WERI-Rb-1 (cell line): ENCODE measurements at regions not wholly inside any gene's neighbourhood (a gene's known extent, or its start where the extent isn't known, plus 50 kb on each side); places are given as distances from the start of the nearest gene placed in this dataset.

Experiments used
- DNase-seq: peaks from one replicate; pipeline ENCODE4 v3.0.0-alpha.2; 2020
- H3K27ac ChIP-seq: fragments of 250-450 bp; sonication (Bioruptor Pico); 2 replicates; pipeline ENCODE4 v1.5.1; 2020; ENCODE audit warnings: mild to moderate bottlenecking, moderate library complexity
- H3K27me3 ChIP-seq: fragments of 250-450 bp; sonication (Bioruptor Pico); 2 replicates; pipeline ENCODE4 v1.5.1; 2021; ENCODE audit warnings: mild to moderate bottlenecking, low read depth, moderate library complexity; ENCODE audit not compliant: insufficient read depth, severe bottlenecking
- H3K36me3 ChIP-seq: fragments of 250-450 bp; sonication (Bioruptor Pico); 2 replicates; pipeline ENCODE4 v1.5.1; 2020; ENCODE audit warnings: mild to moderate bottlenecking, moderate library complexity
- H3K4me3 ChIP-seq: 2 replicates; pipeline ENCODE4 v1.5.1; 2011; ENCODE audit warnings: low read depth, mild to moderate bottlenecking, control low read depth, low read length
- H3K9me3 ChIP-seq: fragments of 250-450 bp; sonication (Bioruptor Pico); 2 replicates; pipeline ENCODE4 v1.5.1; 2021; ENCODE audit warnings: mild to moderate bottlenecking, moderate library complexity; ENCODE audit not compliant: severe bottlenecking
- TF ChIP-seq, protein P1 (sequence below): IDR thresholded peaks from 2 replicates; pipeline ENCODE4 v1.5.1; 2011; ENCODE audit warnings: low read depth, mild to moderate bottlenecking, control low read depth, inconsistent platforms, low read length

DNA sequence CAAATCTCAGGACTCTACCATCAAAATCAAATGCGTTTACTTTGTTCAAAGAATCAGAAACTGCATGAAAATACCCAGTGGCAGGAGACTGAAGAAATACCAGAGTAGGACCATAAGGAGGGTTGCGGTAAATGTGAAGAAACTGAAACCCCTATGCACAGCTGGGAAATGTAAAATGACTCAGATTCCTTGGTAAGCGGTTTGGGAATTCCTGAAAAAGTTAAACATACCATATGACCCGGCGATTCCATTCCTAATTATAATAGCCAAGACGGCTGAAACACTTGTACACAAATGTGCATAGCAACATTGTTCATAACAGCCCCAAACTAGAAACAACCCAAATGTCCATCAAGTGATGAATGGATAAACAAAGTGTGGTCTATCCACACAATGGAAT, 114.1 kb upstream of the GRAMD1B start:
- Histone ChIP-seq H3K4me3 (no peak overlapping the region), H3K27me3 (no peaks in the 10 kb centered on the region), H3K36me3 (no peaks in the 10 kb centered on the region), H3K9me3 (no peaks in the 10 kb centered on the region), H3K27ac (no peak overlapping the region)
- DNase-seq: no peak
- TF ChIP-seq, protein P1, sequence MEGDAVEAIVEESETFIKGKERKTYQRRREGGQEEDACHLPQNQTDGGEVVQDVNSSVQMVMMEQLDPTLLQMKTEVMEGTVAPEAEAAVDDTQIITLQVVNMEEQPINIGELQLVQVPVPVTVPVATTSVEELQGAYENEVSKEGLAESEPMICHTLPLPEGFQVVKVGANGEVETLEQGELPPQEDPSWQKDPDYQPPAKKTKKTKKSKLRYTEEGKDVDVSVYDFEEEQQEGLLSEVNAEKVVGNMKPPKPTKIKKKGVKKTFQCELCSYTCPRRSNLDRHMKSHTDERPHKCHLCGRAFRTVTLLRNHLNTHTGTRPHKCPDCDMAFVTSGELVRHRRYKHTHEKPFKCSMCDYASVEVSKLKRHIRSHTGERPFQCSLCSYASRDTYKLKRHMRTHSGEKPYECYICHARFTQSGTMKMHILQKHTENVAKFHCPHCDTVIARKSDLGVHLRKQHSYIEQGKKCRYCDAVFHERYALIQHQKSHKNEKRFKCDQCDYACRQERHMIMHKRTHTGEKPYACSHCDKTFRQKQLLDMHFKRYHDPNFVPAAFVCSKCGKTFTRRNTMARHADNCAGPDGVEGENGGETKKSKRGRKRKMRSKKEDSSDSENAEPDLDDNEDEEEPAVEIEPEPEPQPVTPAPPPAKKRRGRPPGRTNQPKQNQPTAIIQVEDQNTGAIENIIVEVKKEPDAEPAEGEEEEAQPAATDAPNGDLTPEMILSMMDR: no peak

DNA sequence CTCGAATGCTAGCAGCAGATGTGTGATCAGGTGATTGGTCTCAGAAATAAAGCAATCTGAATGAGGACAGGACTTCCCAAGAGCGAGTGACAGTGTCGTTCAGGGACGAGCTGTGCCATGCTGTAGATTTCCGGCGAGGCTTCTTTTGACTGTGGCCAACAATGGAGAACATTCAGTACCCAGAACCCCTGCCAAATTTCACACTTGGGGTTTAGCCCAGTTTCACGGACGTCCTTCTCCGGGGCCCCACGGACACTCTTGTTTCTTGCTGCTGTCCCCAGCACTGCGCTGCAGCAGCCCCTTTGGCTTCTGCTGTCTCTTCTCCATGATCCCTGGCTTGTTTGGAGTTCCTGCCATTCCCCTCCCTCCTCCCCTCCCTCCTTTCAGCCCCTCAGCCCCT, 115.1 kb upstream of the GRAMD1B start:
- no peaks in the 10 kb centered on the region for H3K36me3 ChIP-seq
- no peak for DNase-seq
- no peaks in the 10 kb centered on the region for H3K9me3 ChIP-seq
- no peak overlapping the region for H3K27ac ChIP-seq
- no peaks in the 10 kb centered on the region for H3K27me3 ChIP-seq
- no peak overlapping the region for H3K4me3 ChIP-seq
- TF ChIP-seq, protein P1: no peak

DNA sequence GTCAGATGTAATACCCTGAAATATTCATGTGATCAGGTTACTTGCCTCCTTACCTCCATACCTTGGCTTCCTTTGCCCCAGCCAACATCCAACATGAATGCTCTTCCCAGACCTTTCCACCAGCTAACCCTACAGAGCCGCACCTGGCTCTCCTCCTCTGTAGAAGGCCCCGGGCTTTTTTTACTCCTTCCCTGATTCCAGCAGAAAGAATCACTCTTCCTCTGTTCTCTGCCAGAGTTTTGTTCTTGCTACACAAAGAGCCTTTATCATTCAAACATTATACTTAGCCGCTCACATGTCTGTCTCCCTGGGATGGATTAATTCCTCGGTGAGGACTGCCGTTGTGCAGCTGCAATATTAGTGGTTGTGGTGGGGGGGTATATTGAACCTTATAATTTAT, 116.8 kb upstream of the GRAMD1B start:
- no peak overlapping the region for H3K4me3 ChIP-seq
- DNase-seq: no peak
- no peaks in the 10 kb centered on the region for H3K36me3 ChIP-seq
- H3K9me3 ChIP-seq: no peaks in the 10 kb centered on the region
- TF ChIP-seq, protein P1: no peak
- no peak overlapping the region for H3K27ac ChIP-seq
- no peaks in the 10 kb centered on the region for H3K27me3 ChIP-seq

DNA sequence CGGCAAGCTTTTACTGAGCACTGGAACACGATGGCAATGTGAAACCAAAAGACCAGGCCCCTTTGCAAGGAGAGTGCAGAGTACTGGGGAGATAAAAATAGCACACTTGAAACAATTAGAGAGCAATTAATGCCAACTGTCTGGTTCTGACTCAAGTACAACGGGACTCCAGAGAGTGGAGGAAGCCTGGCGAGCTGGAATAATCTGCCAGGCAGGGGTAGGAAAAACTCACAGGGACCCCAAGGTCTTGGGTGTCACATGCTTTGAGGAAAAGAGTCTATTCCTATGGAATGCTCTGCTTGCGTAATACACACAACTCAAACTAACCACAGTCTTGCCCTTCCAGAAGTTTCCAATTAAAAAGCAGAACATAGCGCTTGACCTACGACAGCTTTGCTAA, 113.0 kb upstream of the CLMP start:
- Histone ChIP-seq H3K27me3 (no peaks in the 10 kb centered on the region), H3K9me3 (no peaks in the 10 kb centered on the region), H3K27ac (no peak overlapping the region), H3K4me3 (no peak overlapping the region), H3K36me3 (no peaks in the 10 kb centered on the region)
- no peak for DNase-seq
- TF ChIP-seq, protein P1: no peak

DNA sequence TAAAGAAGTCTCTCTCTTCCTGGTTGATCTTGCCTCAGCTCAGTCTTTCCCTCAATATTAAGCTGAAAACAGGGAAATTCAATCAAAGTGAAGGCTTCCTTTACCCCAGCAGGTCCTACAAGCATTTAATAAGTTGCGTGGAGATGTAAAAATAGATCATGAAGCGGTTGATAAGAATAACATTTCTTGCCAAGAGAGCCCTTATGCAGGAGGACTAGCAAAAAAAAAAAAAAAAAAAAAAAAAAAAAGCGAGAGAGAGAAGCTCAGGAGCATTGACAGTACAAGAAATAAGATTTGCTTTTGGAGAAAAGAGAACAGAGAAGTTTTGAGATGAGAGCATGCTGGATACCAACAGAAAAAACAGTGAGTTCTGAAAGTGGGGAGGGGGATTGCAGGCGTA, 112.2 kb upstream of the CLMP start:
- no peak for DNase-seq
- H3K27me3 ChIP-seq: no peaks in the 10 kb centered on the region
- H3K27ac ChIP-seq: no peak overlapping the region
- H3K4me3 ChIP-seq: no peak overlapping the region
- H3K36me3 ChIP-seq: no peaks in the 10 kb centered on the region
- TF ChIP-seq, protein P1: no peak
- H3K9me3 ChIP-seq: no peaks in the 10 kb centered on the region

DNA sequence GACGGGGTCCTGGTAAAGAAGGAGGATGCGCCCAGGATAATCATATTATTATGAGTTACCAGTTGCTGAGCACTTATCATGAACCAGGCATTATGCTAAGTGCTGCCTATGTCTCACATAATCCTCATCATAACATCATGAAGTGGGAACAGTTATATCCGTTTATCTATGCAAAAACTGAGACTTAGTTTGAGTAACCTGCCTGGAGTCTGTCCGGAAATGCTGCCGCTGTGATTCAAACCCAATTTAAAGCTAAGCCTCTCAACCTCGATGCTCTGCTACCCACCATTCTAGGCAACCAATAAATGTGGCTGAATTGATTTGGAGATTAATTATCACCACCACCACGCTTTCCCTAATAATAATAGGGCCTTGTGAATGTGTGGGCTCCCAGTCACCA, 111.5 kb upstream of the CLMP start:
- no peaks in the 10 kb centered on the region for H3K27me3 ChIP-seq
- no peak overlapping the region for H3K4me3 ChIP-seq
- no peaks in the 10 kb centered on the region for H3K36me3 ChIP-seq
- DNase-seq: no peak
- TF ChIP-seq, protein P1: no peak
- H3K9me3 ChIP-seq: no peaks in the 10 kb centered on the region
- no peak overlapping the region for H3K27ac ChIP-seq
